ENCODE measurements at regions not wholly inside any gene's neighbourhood (a gene's known extent, or its start where the extent isn't known, plus 50 kb on each side); places are given as distances from the start of the nearest gene placed in this dataset.

GRCh38 chr13:40363653-40364052 is 302.8 kb downstream of the FOXO1 start:
- no peak for TF ChIP-seq GATA2 (IDR thresholded peaks at IDR 0.05; ENCODE audit: low read depth, low read length)
- TF ChIP-seq GATA3 (IDR thresholded peaks at IDR 0.05; ENCODE audit: low read depth, low read length), result no peak

All from SH-SY5Y (cell line).